GM18499 (cell line): ENCODE measurements at regions not wholly inside any gene's neighbourhood (a gene's known extent, or its start where the extent isn't known, plus 50 kb on each side); places are given as distances from the start of the nearest gene placed in this dataset.

Experiments used
- ATAC-seq: cut with Tn5 transposase; IDR thresholded peaks from one replicate; pipeline ENCODE4 v1.9.1; 2021; ENCODE audit warnings: moderate number of reproducible peaks; ENCODE audit not compliant: insufficient read depth, unreplicated experiment

DNA sequence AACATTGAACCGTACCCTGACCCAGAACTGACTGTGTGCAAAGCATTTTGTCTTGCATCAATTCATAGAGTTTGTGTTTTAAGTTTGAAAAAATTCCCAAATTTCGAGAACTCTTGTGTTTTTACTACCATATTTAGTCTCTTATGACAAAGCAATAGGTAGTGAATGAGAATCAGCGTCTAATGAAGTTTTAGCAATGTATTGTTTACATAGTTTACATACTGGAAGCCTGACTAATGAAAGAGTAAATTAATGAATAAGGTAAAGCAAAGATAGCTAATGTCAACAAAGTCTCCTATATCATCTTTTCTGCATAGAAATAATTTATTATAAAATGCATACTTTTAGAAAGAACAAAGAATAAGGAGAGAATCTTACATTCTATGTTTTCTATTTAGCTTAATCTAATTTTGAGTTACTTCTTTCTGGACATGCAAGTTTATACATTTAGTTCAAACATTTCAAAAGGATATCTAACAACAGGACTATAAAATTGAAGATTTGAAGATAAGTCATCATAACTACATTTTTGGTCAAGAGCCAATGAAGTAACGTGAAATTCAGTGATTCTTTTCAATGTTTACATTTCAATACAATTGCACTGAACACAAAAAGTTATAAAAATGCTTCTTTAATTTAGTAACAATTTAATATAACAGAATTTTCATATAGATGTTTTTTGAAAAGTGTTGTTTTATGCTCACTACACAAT, 1943.7 kb downstream of the NCAM2 start:
- no peak for ATAC-seq

DNA sequence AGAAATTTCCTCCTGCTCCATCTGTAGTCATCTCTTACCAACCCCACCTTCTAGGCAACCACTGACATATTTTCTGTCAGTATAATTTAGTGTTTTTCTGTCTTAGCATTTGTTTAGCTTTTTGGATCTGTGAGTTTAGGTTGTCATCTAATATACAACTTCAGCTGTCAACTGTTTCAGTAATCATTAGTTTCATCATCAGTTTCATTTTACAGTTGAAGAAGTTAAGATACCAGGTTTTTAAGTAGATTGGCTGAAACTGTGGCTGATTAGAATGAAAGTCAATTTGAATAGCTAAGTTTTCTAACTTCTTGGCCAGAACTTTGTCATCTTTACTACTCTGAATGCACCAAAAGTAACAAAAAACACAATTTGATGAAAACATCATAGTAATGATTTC, 1957.3 kb downstream of the NCAM2 start:
- ATAC-seq = no peak

DNA sequence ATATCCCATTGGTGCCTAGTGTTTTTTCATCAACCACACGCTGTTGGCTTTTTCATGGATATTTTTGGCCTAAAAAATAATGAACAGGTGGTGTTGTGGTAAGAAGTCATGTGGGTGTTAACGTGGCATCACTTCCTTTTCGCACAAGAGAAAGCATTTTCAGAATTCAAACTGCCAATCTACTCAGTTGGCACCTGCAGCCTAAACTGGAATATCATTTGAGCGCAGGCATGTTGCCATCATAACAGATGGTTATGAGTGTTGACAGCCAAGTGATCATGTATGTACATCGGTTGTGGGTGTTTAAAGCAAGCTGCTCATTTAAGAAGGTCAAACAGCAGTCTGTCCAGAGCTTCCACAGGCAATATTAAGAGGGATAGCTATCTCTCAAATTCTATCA, 1963.0 kb downstream of the NCAM2 start:
- ATAC-seq = no peak

DNA sequence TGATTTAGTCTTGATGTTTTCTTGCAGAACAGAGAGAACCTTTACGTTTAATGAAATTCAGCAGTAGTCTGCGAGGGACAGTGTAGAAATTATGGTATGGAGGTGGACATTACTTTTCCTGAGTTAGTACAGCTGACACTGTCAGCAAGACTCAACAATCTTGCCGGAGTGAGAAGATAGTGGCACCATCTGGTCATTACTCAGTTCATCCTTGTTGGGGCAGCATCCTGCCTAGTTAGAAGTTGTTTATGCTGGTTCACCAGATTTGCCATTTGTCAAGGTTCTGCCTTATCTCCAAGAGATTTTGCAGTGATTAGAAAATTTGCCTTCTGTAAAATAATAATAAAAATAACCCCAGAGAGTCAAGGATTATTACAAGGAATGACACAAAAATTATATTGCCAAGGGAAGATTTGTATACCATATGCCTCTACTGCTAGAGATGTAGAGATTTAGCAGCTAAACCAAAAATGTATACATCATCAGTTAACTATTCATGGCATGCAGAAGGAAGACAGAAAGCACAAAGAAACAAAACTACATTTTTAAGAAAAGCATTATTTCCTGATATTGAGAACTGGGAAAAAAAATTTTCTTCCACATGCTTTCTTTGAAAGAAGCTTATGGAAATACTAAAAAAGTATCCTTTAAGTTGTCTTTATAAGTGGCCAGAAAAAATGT, 1967.4 kb downstream of the NCAM2 start:
- ATAC-seq = no peak

DNA sequence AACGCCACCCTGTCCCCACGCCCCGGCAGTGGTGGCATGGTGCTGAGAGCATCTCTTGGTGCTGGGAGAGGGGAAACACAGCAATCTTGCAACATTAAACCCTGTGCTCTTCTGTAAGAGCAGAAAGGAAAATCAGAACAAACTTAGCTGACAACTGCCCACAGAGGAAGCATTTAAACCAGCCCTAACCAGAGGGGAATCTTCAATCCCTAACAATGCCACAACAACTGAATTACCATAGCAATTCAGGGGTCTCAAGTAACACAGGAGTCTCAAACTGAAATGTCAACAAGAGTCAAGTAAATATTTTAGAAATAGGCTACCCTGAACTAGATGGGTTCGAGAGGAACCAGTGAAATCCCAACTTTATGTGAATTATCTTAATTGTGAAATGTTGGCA, 1983.6 kb downstream of the NCAM2 start:
- ATAC-seq = no peak

DNA sequence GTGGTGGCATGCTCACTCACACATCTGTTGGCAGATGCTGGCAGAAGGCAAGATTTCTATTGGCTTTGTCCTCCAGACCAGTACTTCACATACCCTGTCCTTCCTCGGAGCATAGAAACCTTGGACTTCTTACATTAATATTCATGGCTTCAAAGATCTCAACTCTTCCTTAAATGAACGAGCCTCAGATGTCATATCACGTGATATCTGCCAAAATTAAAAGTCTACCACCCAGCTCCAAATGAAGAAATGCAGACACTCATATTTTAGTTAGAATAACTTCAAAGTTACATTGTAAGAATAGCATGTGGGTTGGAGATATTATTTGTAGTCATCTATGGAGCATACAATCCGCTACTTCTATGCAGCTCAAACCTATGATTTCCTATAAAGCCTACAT, 1994.9 kb downstream of the NCAM2 start:
- no peak for ATAC-seq

DNA sequence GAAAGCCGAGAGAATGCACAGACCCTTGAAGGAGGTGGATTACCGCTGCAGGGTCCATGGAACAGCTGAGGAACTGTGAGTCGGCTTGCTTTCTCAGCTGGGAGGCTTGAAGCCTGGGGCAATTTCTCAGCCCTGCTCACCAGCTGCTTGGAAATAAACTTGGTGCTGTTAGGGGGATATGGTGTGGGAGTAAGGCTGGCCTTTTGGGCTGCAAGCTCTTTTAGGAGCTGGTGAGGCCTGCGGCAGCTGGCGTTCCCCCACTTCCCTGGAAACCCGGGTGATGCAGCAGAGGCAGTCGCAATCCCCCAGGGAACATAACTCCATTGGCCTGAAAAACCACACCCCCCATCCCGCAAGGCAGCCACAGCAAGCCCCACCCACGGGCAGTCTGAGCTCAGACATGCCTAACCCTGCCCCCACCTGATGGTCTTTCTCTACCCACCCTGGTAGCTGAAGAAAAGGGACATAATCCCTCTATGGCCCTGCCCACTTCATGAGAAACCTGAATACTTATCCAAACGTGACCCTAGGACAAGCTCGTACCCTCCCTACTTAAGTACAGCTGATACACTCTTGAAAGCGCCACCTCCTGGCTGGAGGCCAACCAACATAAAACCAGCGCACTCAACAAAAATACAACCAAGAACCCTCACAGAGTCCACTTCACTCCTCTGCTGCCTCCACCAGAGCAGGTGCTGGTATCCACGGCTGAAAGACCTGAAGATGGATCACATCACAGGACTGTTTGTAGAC, 1995.8 kb downstream of the NCAM2 start:
- ATAC-seq = no peak

DNA sequence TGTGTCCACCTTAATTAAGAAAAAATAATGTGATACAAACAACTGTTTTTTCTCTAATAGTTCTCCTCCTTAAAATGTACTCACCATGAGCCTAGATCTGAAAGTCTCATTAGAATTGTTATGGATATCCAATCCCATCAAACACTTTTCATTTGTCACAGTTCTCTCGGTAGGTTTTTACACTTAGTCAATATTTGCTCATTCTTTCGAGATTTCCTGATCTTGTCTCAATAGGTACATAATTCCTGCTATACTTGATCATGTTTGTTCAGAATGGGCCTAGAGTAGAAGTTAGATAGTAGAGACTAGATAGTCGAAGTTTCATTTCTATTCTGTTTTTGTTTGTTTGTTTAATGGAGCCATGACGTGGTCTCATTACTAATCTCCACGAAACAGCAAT, 2005.7 kb downstream of the NCAM2 start:
- no peak for ATAC-seq

DNA sequence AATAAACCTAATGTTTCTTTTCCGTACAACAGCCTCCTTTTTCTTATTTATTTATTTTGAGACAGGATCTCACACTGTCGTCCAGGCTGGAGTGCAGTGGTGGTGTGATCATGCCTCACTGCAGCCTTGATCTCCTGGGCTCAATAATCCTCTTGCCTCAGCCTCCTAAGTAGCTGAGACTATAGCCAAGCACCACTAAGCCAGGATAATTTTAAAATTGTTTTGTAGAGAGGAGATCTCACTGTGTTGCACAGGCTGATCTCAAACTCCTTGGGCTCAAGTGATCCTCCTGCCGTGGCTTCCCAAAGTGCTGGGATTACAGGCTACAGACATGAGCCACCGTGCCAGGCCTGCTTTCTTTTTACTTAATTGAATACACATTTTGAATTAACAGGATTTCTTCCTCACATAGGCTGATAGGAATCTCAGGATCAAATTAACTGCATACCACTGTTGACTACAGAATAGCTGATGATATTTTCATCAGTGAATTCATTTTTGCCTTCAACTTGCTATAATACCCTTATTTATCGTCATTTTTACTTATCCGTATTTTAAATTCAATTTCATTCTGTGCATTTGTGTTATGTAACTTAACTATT, 2010.5 kb downstream of the NCAM2 start:
- no peak for ATAC-seq

DNA sequence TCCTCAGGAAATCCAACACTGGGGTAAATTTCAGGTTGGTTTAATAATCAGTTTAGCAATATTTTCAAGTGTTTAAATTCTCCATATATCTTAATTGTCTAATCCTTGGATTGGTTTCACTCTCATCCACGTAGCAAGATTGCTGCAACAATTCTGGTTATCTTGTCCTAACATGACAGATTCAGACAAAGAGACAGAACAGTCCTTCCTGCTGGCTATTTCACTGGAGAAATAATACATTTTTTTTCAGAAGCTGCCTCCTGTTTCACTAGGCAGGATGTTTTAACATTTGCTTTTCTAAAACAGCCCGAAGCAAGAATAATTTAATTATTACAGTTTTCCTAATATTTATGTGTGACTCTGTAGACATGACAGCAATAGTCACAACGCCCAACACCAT, 2011.2 kb downstream of the NCAM2 start:
- ATAC-seq = no peak

DNA sequence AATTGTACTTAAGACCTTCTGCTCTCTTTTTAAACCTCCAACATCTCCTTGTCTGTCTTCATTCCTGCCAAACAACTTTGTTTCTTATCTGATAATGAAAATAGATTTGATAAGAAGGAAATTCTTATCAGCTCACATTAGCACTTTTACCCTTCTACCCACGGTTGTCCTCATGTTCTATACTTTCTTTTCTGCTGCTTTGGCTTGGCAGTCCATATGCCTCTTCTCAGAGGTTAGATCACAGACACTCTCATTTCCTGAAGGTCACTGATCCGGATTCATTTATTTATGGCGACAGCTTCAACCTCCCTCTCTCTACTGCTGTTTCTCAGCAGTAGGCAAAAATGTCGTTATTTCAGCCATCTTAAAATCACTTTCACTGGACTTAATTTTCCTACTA, 2015.8 kb downstream of the NCAM2 start:
- no peak for ATAC-seq

DNA sequence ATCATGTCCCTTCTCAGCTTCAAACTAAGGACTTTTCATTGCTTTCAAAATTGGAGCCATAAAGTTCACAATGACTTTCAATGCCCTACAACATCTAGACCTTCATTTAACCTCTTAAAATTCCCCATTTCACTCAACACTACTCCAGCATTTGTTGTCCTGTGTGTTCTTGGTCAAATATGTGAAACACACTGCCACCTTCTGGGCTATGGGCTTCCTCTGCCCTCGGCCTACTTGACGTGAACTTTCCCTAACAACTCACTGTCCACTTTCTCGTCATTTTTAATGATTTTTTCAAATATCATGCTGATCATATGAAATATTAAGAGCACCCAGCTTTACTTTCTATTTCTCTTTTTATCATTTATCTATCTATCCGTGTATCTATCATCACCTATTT, 2018.4 kb downstream of the NCAM2 start:
- no peak for ATAC-seq

DNA sequence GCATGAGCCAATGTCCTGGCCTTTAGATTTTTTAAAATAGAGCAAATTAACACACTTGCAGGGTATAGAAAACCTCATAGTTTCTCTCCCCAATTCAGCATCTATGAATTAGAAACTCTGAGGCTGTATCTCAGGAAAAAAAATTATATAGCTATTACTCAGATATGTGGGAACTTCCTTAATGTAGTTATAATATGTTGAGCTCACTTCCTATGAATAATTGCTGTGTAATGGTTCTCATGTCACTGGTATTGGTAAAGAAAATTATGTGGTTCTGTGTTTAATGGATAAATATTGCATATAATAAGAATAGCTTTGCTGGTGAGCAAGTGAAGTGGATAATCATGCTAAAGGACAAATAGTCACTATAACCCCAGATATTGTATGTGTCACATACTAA, 2019.8 kb downstream of the NCAM2 start:
- ATAC-seq = no peak

DNA sequence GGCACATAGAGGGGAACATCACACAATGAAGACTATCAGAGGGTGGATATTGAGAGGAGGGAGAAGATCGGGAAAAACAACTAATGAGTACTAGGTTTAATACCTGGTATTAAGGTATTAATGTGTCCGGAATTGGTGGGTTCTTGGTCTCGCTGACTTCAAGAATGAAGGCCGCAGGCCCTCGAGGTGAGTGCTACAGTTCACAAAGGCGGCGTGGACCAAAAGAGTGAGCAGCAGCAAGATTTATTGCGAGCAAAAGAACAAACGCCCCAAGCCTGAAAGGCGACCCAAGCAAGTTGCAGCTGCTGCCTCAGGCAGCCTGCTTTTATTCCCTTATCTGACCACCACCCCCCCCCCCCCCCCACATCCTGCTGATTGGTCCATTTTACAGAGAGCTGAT, 2022.8 kb downstream of the NCAM2 start:
- no peak for ATAC-seq

DNA sequence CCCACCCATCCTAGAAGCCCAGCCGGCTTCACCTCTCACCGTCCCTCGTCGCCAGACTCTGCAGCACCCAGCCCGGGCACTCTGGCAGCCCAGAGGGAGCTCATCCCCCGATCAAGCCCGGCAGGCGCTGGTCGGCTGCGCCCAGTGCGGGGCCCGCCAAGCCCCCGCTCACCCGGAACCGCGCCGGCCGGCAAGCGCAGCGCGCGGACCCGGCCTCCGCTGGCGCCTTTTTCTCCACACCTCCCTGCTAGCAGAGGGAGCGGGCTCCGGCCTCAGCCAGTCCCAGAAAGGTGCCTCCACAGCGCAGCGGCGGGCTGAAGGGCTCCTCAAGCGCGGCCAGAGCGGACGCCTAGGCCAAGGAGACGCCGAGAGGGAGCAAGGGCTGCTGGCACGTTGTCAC, 2023.3 kb downstream of the NCAM2 start:
- no peak for ATAC-seq

DNA sequence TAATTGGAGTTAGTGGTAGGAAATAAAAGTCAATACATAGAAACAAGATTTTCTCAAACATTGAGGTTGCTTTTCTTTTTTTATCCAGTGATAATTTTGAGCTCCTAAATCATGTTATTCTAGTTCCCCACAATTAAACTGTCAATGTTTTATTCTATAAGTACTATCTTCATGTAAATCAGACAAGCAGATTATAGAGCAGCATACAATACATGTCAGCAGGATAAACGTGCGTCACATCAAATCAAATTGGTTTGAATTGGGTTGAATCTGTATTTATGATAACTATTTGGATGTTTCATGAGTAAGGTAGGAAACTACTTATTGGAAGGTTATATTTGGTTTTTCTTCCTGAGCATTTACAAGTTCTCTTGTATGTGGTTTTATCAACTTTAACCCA, 2028.7 kb downstream of the NCAM2 start:
- ATAC-seq = no peak

DNA sequence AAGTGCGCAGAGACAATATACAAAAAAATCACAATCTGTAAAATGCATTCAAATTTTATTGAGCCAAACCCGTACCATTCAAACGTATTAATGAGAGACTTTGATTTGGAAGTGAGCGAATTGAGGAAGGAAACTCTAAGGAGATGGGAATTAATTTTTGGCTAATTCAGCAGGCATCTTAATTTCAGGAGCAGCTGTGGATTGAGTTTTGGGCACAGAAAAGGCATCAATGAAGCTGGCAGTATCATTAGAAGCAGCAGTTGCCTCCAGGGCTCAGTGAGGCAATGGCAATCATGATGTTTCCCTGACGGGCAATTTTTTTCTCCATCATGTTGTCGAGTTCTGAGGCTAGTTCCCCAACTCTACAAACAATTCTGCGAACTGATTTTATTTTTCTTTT, 2041.6 kb downstream of the NCAM2 start:
- no peak for ATAC-seq

DNA sequence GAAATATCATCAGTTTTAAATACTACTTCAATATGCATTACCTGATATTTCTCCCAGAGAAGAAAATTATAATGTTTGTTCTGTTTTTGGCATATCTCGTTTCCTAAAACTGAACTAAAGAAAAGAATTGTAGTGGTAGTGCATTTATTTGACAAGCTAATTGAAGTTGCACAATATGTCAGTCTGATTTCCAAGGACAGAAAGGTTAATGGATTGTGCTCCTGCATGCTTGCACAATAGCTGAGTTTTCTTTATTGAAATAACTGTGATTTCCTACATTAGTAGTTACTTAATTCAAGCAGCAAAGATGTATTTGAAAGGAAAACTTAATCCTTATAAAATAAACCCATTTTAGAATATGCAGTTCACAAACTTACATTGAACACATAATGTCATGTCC, 2047.7 kb downstream of the NCAM2 start:
- no peak for ATAC-seq

DNA sequence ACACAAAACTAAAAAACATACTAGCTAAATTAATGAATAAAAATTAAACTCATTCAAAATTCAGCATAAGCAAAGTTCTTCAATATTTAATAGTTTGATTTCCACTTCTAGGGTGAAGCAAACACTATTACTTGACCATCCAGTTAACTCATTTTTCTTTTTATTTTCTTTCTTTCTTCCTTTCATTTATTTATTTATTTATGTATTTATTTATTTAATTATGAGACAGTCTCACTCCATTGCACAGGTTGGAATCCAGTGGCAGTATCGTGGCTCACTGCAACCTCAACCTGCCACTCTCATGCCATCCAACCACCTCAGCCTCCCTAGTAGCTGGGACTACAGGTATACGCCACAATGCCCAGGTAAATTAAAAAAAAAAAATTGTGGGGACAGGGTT, 2069.5 kb downstream of the NCAM2 start:
- ATAC-seq = no peak

DNA sequence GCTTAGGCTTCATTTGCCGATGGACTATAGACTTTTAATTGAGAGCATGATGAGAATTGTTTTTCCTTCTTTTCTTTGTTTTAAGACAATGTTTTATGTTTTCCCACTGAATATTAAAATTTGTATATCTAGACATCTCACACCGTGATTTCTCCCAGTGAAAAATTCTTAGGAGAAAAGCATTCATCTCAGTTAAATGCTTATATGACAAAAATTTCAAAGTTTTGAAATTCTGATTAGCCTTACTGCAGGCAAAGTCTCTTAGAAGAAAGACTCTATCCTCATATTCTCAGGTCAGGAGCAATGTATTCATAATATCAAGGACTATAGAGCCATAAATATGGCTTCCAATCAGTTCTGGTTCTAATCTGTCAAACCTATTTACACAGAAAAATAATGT, 2085.0 kb downstream of the NCAM2 start:
- ATAC-seq = no peak

DNA sequence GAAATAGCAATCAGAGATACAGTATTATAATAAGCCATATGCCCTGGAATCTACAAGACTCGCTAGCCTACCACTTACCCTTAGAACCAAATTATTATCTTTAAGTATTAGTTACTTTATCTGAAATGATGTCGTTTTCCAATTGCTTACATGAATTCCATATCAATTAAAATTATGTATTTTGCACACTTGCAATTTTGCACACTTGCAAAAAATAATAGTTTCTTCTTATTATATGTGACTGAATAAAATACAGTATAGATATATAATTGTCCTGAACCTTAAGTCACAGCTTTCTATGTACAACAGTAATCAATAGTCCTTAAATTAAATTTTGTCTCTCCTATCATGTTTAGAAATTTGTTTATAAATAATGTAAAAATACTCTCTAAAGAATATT, 2095.1 kb downstream of the NCAM2 start:
- ATAC-seq = no peak
